ENCODE measurements at regions not wholly inside any gene's neighbourhood (a gene's known extent, or its start where the extent isn't known, plus 50 kb on each side); places are given as distances from the start of the nearest gene placed in this dataset.

- no peak for DNase-seq (ENCODE audit: low read depth)
- TF ChIP-seq CTCF (IDR thresholded peaks at IDR 0.05; ENCODE audit: insufficient read depth, low read depth, low read length), result no peak
- no peak overlapping the region for H3K4me3 ChIP-seq (ENCODE audit: low read depth, low read length)
Measured at GRCh38 chr1:238648296-238648695, 738.1 kb upstream of the CHRM3 start.

- TF ChIP-seq CTCF (IDR thresholded peaks at IDR 0.05; ENCODE audit: insufficient read depth, low read depth, low read length), result no peak
- DNase-seq (ENCODE audit: low read depth), result peak; percentile 91
- no peak overlapping the region for H3K4me3 ChIP-seq (ENCODE audit: low read depth, low read length)
Measured at GRCh38 chr1:238647877-238648276, 738.5 kb upstream of the CHRM3 start.

- no peak for TF ChIP-seq CTCF (IDR thresholded peaks at IDR 0.05; ENCODE audit: insufficient read depth, low read depth, low read length)
- H3K4me3 ChIP-seq (ENCODE audit: low read depth, low read length), result no peak overlapping the region
- peak; percentile 30 for DNase-seq (ENCODE audit: low read depth)
Measured at GRCh38 chr1:238642231-238642630, 744.1 kb upstream of the CHRM3 start.

- DNase-seq (ENCODE audit: low read depth), result no peak
- no peak overlapping the region for H3K4me3 ChIP-seq (ENCODE audit: low read depth, low read length)
- TF ChIP-seq CTCF (IDR thresholded peaks at IDR 0.05; ENCODE audit: insufficient read depth, low read depth, low read length), result no peak
Measured at GRCh38 chr1:238639861-238640260, 746.5 kb upstream of the CHRM3 start.

- no peak overlapping the region for H3K4me3 ChIP-seq (ENCODE audit: low read depth, low read length)
- no peak for DNase-seq (ENCODE audit: low read depth)
- no peak for TF ChIP-seq CTCF (IDR thresholded peaks at IDR 0.05; ENCODE audit: insufficient read depth, low read depth, low read length)
Measured at GRCh38 chr1:238628110-238628509, 737.4 kb upstream of the ZP4 start.

GRCh38 chr1:238624776-238625175, 734.1 kb upstream of the ZP4 start:
- DNase-seq (ENCODE audit: low read depth), result no peak
- no peak for TF ChIP-seq CTCF (IDR thresholded peaks at IDR 0.05; ENCODE audit: insufficient read depth, low read depth, low read length)
- H3K4me3 ChIP-seq (ENCODE audit: low read depth, low read length), result no peak overlapping the region

GRCh38 chr1:238621405-238621804, 730.7 kb upstream of the ZP4 start:
- TF ChIP-seq CTCF (IDR thresholded peaks at IDR 0.05; ENCODE audit: insufficient read depth, low read depth, low read length), result no peak
- DNase-seq (ENCODE audit: low read depth), result no peak
- H3K4me3 ChIP-seq (ENCODE audit: low read depth, low read length), result no peak overlapping the region
